K562 (cell line): ENCODE measurements at regions not wholly inside any gene's neighbourhood (a gene's known extent, or its start where the extent isn't known, plus 50 kb on each side); places are given as distances from the start of the nearest gene placed in this dataset.

ENCODE experiments used
- ATAC-seq: fragments of 200-7000 bp; cut with Tn5 transposase; 3 replicates; pipeline ENCODE4 v1.9.1; 2020; ENCODE audit warnings: moderate library complexity
- BruUV-seq: library from RNA; stranded (reverse); fragments of 400-500 nt; replicated peaks from 2 replicates; lab custom pipeline; 2021; lab: Mats Ljungman, UMichigan
- CTCF ChIA-PET: fragments of 300-600 bp; formaldehyde crosslinking; extraction: SDS; loops from one replicate; lab custom pipeline; 2021; ENCODE audit warnings: low intra/inter-chr PET ratio; lab: Yijun Ruan, JAX
- POLR2A ChIA-PET: fragments of 300-600, 350-650 bp; sonication (Branson Sonifier 250); formaldehyde crosslinking; extraction: SDS; loops from one replicate; lab custom pipeline; 2021; ENCODE audit warnings: antibody characterized with exemption, inconsistent platforms; lab: Yijun Ruan, JAX
- DNase-seq, 4 experiments: peaks; one replicate each; pipeline versions ENCODE4 v3.0.0 to v3.0.0-alpha.2; 2011 to 2018; ENCODE audit warnings: low spot score in 3 of 4, mixed read lengths in 3 of 4; ENCODE audit errors: extremely low read depth in 1 of 4
- FAIRE-seq: peaks from 2 replicates; lab custom pipeline; 2011; peaks lifted over from hg19 to GRCh38; lab: Jason Lieb, UNC
- H2AFZ ChIP-seq: 2 replicates; pipeline ENCODE4 v1.6.0; 2011; ENCODE audit warnings: low read depth, low read length, control low read depth, inconsistent platforms
- H3K27ac ChIP-seq: fragments of 200-600 bp; 3 replicates; pipeline ENCODE4 v1.8.0; 2011; ENCODE audit warnings: low read depth, mild to moderate bottlenecking, control low read depth, inconsistent platforms, low read length, moderate library complexity, mixed read lengths; ENCODE audit errors: extremely low read depth
- H3K27me3 ChIP-seq, 2 experiments: fragments of 300-600 bp in 1 of 2; 2 replicates in 1 of 2; 3 replicates in 1 of 2; pipeline versions ENCODE4 v1.6.0 to v1.8.0; 2011; ENCODE audit warnings: inconsistent platforms in 2 of 2, low read length in 2 of 2, mild to moderate bottlenecking in 1 of 2, mixed read lengths in 1 of 2, moderate library complexity in 1 of 2; ENCODE audit not compliant: control insufficient read depth in 2 of 2, insufficient read depth in 2 of 2
- H3K36me3 ChIP-seq: fragments of 300-600 bp; 3 replicates; pipeline ENCODE4 v1.8.0; 2011; ENCODE audit warnings: mild to moderate bottlenecking, low read length, inconsistent platforms; ENCODE audit not compliant: control insufficient read depth, insufficient read depth
- H3K4me1 ChIP-seq, 2 experiments: fragments of 200-600 bp in 1 of 2; replicated peaks in 1 of 2; 2 replicates in 1 of 2; 3 replicates in 1 of 2; pipeline versions ENCODE4 v1.5.1 to v1.8.0; 2011; ENCODE audit warnings: inconsistent platforms in 2 of 2, low read length in 2 of 2, mild to moderate bottlenecking in 1 of 2, mixed read lengths in 1 of 2, moderate library complexity in 1 of 2; ENCODE audit not compliant: control insufficient read depth in 2 of 2, insufficient read depth in 2 of 2
- H3K4me2 ChIP-seq: 2 replicates; pipeline ENCODE4 v1.6.1; 2011; ENCODE audit warnings: low read length, control low read depth, inconsistent platforms, mixed read lengths; ENCODE audit not compliant: insufficient read depth
- H3K4me3 ChIP-seq: fragments of 200-600 bp; sonication (generic), shearing (Covaris generic); 2 replicates; pipeline ENCODE4 v1.5.1; 2016; ENCODE audit warnings: control low read depth, inconsistent platforms
- H3K79me2 ChIP-seq: fragments of 200-600 bp; 3 replicates; pipeline ENCODE4 v1.8.0; 2011; ENCODE audit warnings: low read length, inconsistent platforms; ENCODE audit not compliant: control insufficient read depth, insufficient read depth
- H3K9ac ChIP-seq, 2 experiments: 2 replicates each; pipeline versions ENCODE4 v1.6.0 to v1.6.1; 2011; ENCODE audit warnings: low read depth in 2 of 2, low read length in 2 of 2, control low read depth in 1 of 2, inconsistent platforms in 1 of 2, mild to moderate bottlenecking in 1 of 2, mixed read lengths in 1 of 2; ENCODE audit not compliant: insufficient read depth in 1 of 2
- H3K9me1 ChIP-seq: one replicate; pipeline ENCODE4 v1.6.0; 2011; ENCODE audit warnings: inconsistent platforms, mild to moderate bottlenecking, low read length, moderate library complexity; ENCODE audit not compliant: control insufficient read depth, insufficient read depth
- H3K9me3 ChIP-seq: replicated peaks from 2 replicates; pipeline ENCODE4 v1.5.1; 2011; ENCODE audit warnings: low read depth, low read length, inconsistent platforms; ENCODE audit not compliant: control insufficient read depth, insufficient read depth
- H4K20me1 ChIP-seq: replicated peaks from 2 replicates; pipeline ENCODE4 v1.6.1; 2011; ENCODE audit warnings: low read length, inconsistent platforms, mixed read lengths; ENCODE audit not compliant: control insufficient read depth, insufficient read depth
- BRF2 ChIP-seq: IDR thresholded peaks from 3 replicates; pipeline ENCODE4 v1.6.1; 2011; ENCODE audit warnings: borderline replicate concordance, mild to moderate bottlenecking; ENCODE audit not compliant: insufficient read length, insufficient read depth
- MAFF ChIP-seq: IDR thresholded peaks from 2 replicates; pipeline ENCODE4 v1.6.1; 2012; ENCODE audit warnings: low read length, improper control_type of control experiment
- SRSF3 ChIP-seq: fragments of 200-400 bp; formaldehyde crosslinking; IDR thresholded peaks from 2 replicates; pipeline ENCODE4 v1.6.1; 2016; ENCODE audit warnings: mild to moderate bottlenecking, low read length, moderate library complexity; ENCODE audit not compliant: insufficient read depth
- ZNF253 ChIP-seq: fragments of 250-450 bp; sonication (Bioruptor Pico); conservative IDR thresholded peaks from 2 replicates; pipeline ENCODE4 v1.6.1; 2021; ENCODE audit warnings: mild to moderate bottlenecking
- ZNF280A ChIP-seq: fragments of 450-650 bp; IDR thresholded peaks from 2 replicates; pipeline ENCODE4 v1.6.1; 2018; ENCODE audit warnings: mild to moderate bottlenecking, low read depth; ENCODE audit not compliant: partially characterized antibody
- in situ Hi-C: fragments of 300-500 bp; cut with MboI; formaldehyde crosslinking; loops from 4 replicates; pipeline ENCODE4 v1.15.0; 2018; ENCODE audit warnings: inconsistent platforms, mixed read lengths
- intact Hi-C: fragments of 100-400 bp; cut with micrococcal nuclease; formaldehyde crosslinking; loops from 2 replicates; pipeline ENCODE4 v1.14.2; 2022
- TF ChIP-seq, protein P1 (sequence below): fragments of 450-650 bp; IDR thresholded peaks from 2 replicates; pipeline ENCODE4 v1.6.1; 2017; ENCODE audit warnings: mild to moderate bottlenecking, moderate library complexity

DNA sequence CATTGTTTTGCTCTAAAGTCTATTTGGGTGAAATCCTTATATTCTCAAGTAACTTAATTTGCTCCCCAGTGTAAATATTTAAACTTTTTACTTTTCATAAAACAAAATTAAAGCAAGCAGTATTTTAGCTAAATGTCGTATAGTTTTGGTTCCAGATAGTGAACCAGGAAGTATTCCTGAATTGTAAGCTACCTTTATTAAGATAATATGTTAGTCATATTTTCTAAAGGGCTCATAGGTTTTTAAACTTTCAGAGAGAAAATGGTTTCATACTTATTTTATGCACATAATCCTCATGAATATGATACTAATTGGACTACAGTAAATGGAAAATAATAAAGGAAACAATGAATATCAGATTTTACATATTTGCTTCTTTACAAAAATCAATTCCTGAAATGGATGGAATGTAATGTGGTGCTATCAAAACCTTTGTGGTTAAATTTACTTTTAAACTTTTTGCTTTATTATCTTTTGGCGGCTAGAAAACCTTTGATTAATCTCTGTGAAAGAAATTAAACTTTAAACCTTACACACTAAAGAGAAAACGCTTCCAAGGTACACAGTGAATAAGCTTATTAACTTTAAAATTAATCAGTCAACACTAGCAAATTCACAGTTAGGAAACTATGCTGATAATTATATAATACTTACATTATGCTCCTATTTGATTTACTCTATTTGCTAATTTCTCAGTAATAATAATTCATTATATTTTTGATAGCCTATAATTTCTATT, 76.6 kb upstream of the RHOBTB1 start (continued):
- TF ChIP-seq ZNF280A (no peak), BRF2 (no peak), ZNF253 (no peak), SRSF3 (no peak), MAFF (no peak)
- TF ChIP-seq, protein P1, sequence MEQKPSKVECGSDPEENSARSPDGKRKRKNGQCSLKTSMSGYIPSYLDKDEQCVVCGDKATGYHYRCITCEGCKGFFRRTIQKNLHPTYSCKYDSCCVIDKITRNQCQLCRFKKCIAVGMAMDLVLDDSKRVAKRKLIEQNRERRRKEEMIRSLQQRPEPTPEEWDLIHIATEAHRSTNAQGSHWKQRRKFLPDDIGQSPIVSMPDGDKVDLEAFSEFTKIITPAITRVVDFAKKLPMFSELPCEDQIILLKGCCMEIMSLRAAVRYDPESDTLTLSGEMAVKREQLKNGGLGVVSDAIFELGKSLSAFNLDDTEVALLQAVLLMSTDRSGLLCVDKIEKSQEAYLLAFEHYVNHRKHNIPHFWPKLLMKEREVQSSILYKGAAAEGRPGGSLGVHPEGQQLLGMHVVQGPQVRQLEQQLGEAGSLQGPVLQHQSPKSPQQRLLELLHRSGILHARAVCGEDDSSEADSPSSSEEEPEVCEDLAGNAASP = no peak

- H3K9me1 ChIP-seq = no peaks in the 10 kb centered on the region
- no peaks in the 10 kb centered on the region for H3K9me3 ChIP-seq
- H3K79me2 ChIP-seq = no peaks in the 10 kb centered on the region
- in situ Hi-C loops = no loop called here
- H3K4me1 ChIP-seq = no peaks in the 10 kb centered on the region
- H2AFZ ChIP-seq = no peak overlapping the region
- intact Hi-C loops = no loop called here
- no peaks in the 10 kb centered on the region for H4K20me1 ChIP-seq
- DNase-seq (no peak), FAIRE-seq (no peak), ATAC-seq (no peak)
- POLR2A ChIA-PET = no interaction called here
- BruUV-seq = no TSS peak
- no peaks in the 10 kb centered on the region for H3K27me3 ChIP-seq
- H3K4me3 ChIP-seq = no peak overlapping the region
- no peak overlapping the region for H3K27ac ChIP-seq
- H3K36me3 ChIP-seq = no peaks in the 10 kb centered on the region
- CTCF ChIA-PET = no interaction called here
- H3K4me2 ChIP-seq = no peak overlapping the region
- no peak overlapping the region for H3K9ac ChIP-seq
Measured at GRCh38 chr10:61018146-61018545, 74.2 kb upstream of the RHOBTB1 start.
